Spleen (tissue), 11 donors: ENCODE measurements at regions not wholly inside any gene's neighbourhood (a gene's known extent, or its start where the extent isn't known, plus 50 kb on each side); places are given as distances from the start of the nearest gene placed in this dataset.

Experiments used
- DNase-seq: peaks from one replicate; pipeline ENCODE4 v3.0.0-alpha.2; 2020
- H3K27ac ChIP-seq, 8 donors: fragments of 200-600 bp; sonication (generic) in 7 of 8; 1 replicate in 4 of 8; 2 replicates in 4 of 8; pipeline versions ENCODE4 v1.5.0 to v1.8.0; 2016 to 2021; ENCODE audit warnings: inconsistent platforms in 4 of 8, mild to moderate bottlenecking in 4 of 8, moderate library complexity in 1 of 8
- H3K27me3 ChIP-seq, 7 donors: fragments of 200-600 bp; sonication (generic) in 6 of 7; replicated peaks in 1 of 7; 1 replicate in 4 of 7; 2 replicates in 3 of 7; pipeline versions ENCODE4 v1.5.0 to v1.8.0; 2016 to 2021; ENCODE audit warnings: inconsistent platforms in 3 of 7, mild to moderate bottlenecking in 1 of 7
- H3K36me3 ChIP-seq, 6 donors: fragments of 200-600 bp; sonication (generic) in 5 of 6; 1 replicate in 4 of 6; 2 replicates in 2 of 6; pipeline versions ENCODE4 v1.5.0 to v1.8.0; 2016 to 2021; ENCODE audit warnings: inconsistent platforms in 2 of 6
- H3K4me1 ChIP-seq, 6 donors: fragments of 200-600 bp; sonication (generic) in 5 of 6; 1 replicate in 3 of 6; 2 replicates in 3 of 6; pipeline versions ENCODE4 v1.5.0 to v1.8.0; 2016 to 2021; ENCODE audit warnings: inconsistent platforms in 3 of 6
- H3K4me3 ChIP-seq, 8 donors: fragments of 200-600 bp; sonication (generic) in 7 of 8; 1 replicate in 4 of 8; 2 replicates in 4 of 8; pipeline versions ENCODE4 v1.5.0 to v1.8.0; 2016 to 2021; ENCODE audit warnings: inconsistent platforms in 4 of 8, mild to moderate bottlenecking in 4 of 8, moderate library complexity in 2 of 8
- H3K9me3 ChIP-seq, 8 donors: fragments of 200-600 bp; sonication (generic) in 7 of 8; 1 replicate in 4 of 8; 2 replicates in 4 of 8; pipeline versions ENCODE4 v1.5.0 to v1.8.0; 2016 to 2021; ENCODE audit warnings: inconsistent platforms in 4 of 8
- POLR2A ChIP-seq, 3 donors: fragments of 450-650 bp; IDR thresholded peaks; one replicate each; pipeline ENCODE4 v1.5.1; 2017; ENCODE audit warnings: antibody characterized with exemption in 3 of 3, mild to moderate bottlenecking in 1 of 3
- POLR2AphosphoS5 ChIP-seq, 3 donors: sonication (generic); formaldehyde crosslinking; IDR thresholded peaks; one replicate each; pipeline ENCODE4 v1.5.1; 2017; ENCODE audit warnings: antibody characterized with exemption in 3 of 3
- WGBS, 5 donors: extraction: QIAGEN DNeasy Blood & Tissue Kit in 3 of 5; methylation state at CpG; one replicate each; pipeline versions ENCODE4 v1.1.5 to v1.1.7; 2013 to 2018; 5-methylcytosine and 5-hydroxymethylcytosine counted together
- intact Hi-C: fragments of 100-400 bp; cut with DNase I; formaldehyde crosslinking; loops from one replicate; pipeline ENCODE4 v1.15.0; 2023; ENCODE audit warnings: low total_unique reads
- TF ChIP-seq, protein P1 (sequence below), 11 experiments: fragments of 200-600 bp in 7 of 11; fragments of 450-650 bp in 4 of 11; sonication (generic) in 4 of 11; IDR thresholded peaks in 8 of 11; conservative IDR thresholded peaks in 3 of 11; 1 replicate in 7 of 11; 2 replicates in 4 of 11; pipeline versions ENCODE4 v1.4.0 to v1.8.0; 2016 to 2021; ENCODE audit warnings: antibody characterized with exemption in 11 of 11, inconsistent platforms in 4 of 11, mild to moderate bottlenecking in 1 of 11
- donor health status: healthy with polysubstance abuse.
- donor health status: DM: no; HTN: no; CAD: no; lungs with moderate emphysema.
- donor health status: DM: no; HTN: no; CAD: no.
- donor health status: Bipolar disorder and iron deficiency.
- donor health status: healthy.
- donor health status: DM: no; HTN: no; CAD: no.
- donor health status: DM: yes; HTN: yes; CAD: no.

DNA sequence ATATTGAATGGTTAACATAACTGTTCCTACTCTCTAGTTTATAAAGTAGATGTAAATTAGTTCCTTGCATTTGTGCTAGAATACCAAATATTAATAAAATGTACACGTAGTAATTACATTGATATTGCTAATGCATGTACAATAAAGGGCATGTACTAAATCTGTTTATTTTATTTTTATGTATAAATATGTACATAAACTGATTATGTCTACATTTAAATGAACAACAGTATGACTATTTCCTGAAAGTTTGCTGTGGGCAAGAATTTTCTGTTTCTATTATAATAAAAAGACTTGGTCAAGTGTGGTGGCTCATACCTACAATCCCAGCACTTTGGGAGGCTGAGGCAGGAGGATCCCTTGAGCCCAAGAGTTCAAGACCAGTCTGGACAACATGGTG is 257.2 kb upstream of the FOXN3 start:
- no peaks in the 10 kb centered on the region for H3K9me3 ChIP-seq
- H3K4me1 ChIP-seq = peaks cover 0 to 15% (median 2%) of the 10 kb centered on the region in 6 donors
- TF ChIP-seq POLR2AphosphoS5 (IDR thresholded peaks at IDR 0.05) (no peak), POLR2A (IDR thresholded peaks at IDR 0.05) (no peak)
- TF ChIP-seq, protein P1, sequence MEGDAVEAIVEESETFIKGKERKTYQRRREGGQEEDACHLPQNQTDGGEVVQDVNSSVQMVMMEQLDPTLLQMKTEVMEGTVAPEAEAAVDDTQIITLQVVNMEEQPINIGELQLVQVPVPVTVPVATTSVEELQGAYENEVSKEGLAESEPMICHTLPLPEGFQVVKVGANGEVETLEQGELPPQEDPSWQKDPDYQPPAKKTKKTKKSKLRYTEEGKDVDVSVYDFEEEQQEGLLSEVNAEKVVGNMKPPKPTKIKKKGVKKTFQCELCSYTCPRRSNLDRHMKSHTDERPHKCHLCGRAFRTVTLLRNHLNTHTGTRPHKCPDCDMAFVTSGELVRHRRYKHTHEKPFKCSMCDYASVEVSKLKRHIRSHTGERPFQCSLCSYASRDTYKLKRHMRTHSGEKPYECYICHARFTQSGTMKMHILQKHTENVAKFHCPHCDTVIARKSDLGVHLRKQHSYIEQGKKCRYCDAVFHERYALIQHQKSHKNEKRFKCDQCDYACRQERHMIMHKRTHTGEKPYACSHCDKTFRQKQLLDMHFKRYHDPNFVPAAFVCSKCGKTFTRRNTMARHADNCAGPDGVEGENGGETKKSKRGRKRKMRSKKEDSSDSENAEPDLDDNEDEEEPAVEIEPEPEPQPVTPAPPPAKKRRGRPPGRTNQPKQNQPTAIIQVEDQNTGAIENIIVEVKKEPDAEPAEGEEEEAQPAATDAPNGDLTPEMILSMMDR (IDR thresholded peaks at IDR 0.05 in 8 of 11, conservative IDR thresholded peaks at IDR 0.05 in 3 of 11) = no peak
- H3K27me3 ChIP-seq = no peaks in the 10 kb centered on the region
- no peak for DNase-seq
- H3K36me3 ChIP-seq = no peaks in the 10 kb centered on the region
- intact Hi-C loops = no loop called here
- 93 to 100% (median 95%) methylated on average over 1 of the region's 1 CpG for WGBS, 5 donors
- H3K4me3 ChIP-seq = no peak overlapping the region
- H3K27ac ChIP-seq = no peak overlapping the region

DNA sequence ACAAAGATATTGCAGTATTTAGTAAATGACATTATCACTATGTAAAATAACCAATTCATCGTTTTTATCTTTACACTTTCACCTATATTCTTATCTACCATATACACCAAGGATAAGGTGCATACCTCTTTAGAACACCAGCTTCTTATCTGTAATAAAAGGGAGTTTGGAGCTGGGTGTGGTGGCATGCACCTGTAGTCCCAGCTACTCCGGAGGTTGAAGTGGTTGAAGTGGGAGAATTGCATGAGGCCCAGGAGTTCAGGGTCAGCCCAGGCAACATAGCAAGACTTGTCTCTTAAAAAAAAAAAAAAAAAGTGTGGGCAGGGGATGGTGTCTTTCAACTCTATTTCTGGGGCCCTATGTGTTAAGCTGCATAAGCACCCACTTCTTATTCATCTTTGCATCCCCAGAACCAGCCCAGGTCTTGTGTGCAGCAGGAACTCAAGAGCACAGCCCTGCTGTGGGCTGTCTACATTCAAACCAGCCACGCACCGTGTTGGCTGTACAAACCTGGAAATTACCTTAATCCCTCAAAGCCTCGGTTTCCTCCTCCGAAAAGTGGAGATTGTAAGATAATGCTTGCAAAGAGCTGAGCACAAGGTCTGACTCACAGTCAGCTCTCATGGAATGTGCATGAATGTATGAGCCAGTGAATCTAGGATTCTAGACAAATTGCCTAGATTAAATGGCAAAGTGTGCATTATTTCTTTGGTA is 256.6 kb upstream of the FOXN3 start:
- 70 to 88% (median 78%) methylated on average over 6 of the region's 6 CpGs for WGBS, 5 donors
- H3K4me3 ChIP-seq = no peak overlapping the region
- intact Hi-C loops = no loop called here
- no peaks in the 10 kb centered on the region for H3K27me3 ChIP-seq
- H3K4me1 ChIP-seq = peaks cover 0 to 20% (median 2%) of the 10 kb centered on the region in 6 donors
- no peak for DNase-seq
- TF ChIP-seq, protein P1 (IDR thresholded peaks at IDR 0.05 in 8 of 11, conservative IDR thresholded peaks at IDR 0.05 in 3 of 11) = no peak
- TF ChIP-seq POLR2AphosphoS5 (IDR thresholded peaks at IDR 0.05) = no peak
- no peak for TF ChIP-seq POLR2A (IDR thresholded peaks at IDR 0.05)
- no peaks in the 10 kb centered on the region for H3K9me3 ChIP-seq
- H3K27ac ChIP-seq = no peak overlapping the region
- no peaks in the 10 kb centered on the region for H3K36me3 ChIP-seq

DNA sequence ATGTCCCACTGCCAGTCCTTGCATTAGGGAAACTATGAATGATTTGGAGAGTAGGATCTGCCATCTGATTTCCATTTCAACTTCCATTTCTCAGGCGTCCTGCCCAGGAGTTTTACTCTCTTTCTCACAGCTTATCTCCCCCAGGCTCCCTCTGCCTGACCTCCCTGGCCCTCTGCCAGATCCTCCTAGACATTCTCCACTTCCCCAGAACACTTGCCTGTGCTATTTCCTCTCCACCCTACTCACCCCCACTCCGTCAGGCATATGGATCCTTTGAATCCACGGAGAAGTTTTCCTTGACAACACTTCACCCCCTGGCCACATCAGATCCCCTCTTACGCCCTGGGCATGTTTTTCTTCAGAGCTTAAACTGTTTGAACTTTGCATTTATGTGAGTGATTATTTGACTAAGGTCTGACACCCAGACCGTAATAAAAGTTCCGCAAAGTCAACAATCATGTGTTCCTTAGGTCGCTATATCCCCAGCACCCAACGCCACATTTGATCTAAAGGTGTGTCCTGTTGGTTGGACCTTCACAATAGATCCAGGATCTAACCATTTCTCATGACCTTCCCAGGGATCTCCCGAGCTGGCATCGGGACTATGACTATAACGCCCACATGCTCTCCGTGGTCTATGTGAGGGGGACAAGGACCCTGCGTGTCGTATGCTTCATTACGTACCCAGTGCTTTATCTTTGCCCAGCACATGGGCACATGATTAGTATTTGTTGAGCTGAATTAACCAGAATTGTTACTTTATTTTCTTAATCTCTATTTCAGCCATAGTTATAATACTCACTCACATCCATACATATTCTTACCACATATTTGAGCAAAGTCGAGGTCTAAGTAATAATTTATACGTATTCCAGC is 255.8 kb upstream of the FOXN3 start:
- Histone ChIP-seq H3K4me1 (peaks cover 0 to 22% (median 4%) of the 10 kb centered on the region in 6 donors), H3K27ac (no peak overlapping the region), H3K4me3 (no peak overlapping the region), H3K27me3 (no peaks in the 10 kb centered on the region), H3K9me3 (no peaks in the 10 kb centered on the region), H3K36me3 (no peaks in the 10 kb centered on the region)
- no peak for DNase-seq
- 77 to 80% (median 78%) methylated on average over 17 of the region's 17 CpGs for WGBS, 5 donors
- intact Hi-C loops = no loop called here
- TF ChIP-seq, protein P1 (IDR thresholded peaks at IDR 0.05 in 8 of 11, conservative IDR thresholded peaks at IDR 0.05 in 3 of 11) = no peak
- TF ChIP-seq POLR2A (IDR thresholded peaks at IDR 0.05) = no peak
- no peak for TF ChIP-seq POLR2AphosphoS5 (IDR thresholded peaks at IDR 0.05)

DNA sequence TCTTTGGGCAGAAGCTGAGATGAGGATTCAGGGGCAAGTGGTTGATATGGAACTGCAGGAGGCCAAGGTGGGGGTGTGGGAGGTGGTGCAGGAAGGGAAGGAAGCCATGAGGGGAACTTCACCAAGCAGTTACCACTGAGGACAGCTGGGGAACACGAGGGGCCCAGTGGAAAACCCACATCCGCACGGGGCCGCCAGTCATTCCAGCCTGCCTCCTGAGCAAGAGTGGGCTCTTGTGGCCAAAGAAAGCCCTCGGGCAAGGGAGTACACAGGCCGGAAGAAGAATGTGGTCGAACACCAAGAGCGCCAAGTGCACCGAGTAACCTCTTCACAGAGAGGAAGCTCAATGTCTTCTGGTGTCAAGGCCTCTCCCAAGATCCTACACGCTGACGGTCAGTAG is 252.2 kb upstream of the FOXN3 start:
- Histone ChIP-seq H3K36me3 (no peaks in the 10 kb centered on the region), H3K4me1 (peaks cover 0 to 22% (median 5%) of the 10 kb centered on the region in 6 donors), H3K27ac (peak overlapping the region in 1 of 8 donors; percentile 11), H3K9me3 (peaks cover 0 to 8% (median 3%) of the 10 kb centered on the region in 8 donors), H3K27me3 (no peaks in the 10 kb centered on the region), H3K4me3 (no peak overlapping the region)
- DNase-seq = peak; percentile 79
- TF ChIP-seq POLR2A (IDR thresholded peaks at IDR 0.05) = no peak
- peak in 2 of 3 donors; percentile 8 to 18 for TF ChIP-seq POLR2AphosphoS5 (IDR thresholded peaks at IDR 0.05)
- whole genome bisulfite sequencing, 5 donors = 25 to 41% (median 34%) methylated on average over 11 of the region's 11 CpGs
- intact Hi-C loops = no loop called here
